Neural progenitor cell (in vitro differentiated cells): ENCODE measurements at regions not wholly inside any gene's neighbourhood (a gene's known extent, or its start where the extent isn't known, plus 50 kb on each side); places are given as distances from the start of the nearest gene placed in this dataset.

ENCODE experiments used
- DNase-seq: peaks from one replicate; pipeline ENCODE4 v3.0.0-alpha.2; 2016; ENCODE audit warnings: low spot score
- H2AFZ ChIP-seq: fragments of 200-600 bp; sonication (generic); replicated peaks from 2 replicates; pipeline ENCODE4 v1.6.1; 2016; ENCODE audit warnings: antibody characterized with exemption
- H3F3A ChIP-seq: fragments of 200-600 bp; sonication (generic); 2 replicates; pipeline ENCODE4 v1.6.1; 2016; ENCODE audit warnings: antibody characterized with exemption, low read depth
- H3K27ac ChIP-seq: fragments of 200-600 bp; sonication (generic); 2 replicates; pipeline ENCODE4 v1.5.1; 2016; ENCODE audit warnings: mild to moderate bottlenecking
- H3K27me3 ChIP-seq: fragments of 200-600 bp; sonication (generic); 2 replicates; pipeline ENCODE4 v1.6.1; 2016; ENCODE audit warnings: mild to moderate bottlenecking, moderate library complexity
- H3K36me3 ChIP-seq: fragments of 200-600 bp; sonication (generic); 2 replicates; pipeline ENCODE4 v1.5.1; 2016
- H3K4me1 ChIP-seq: fragments of 200-600 bp; sonication (generic); 2 replicates; pipeline ENCODE4 v1.6.1; 2016; ENCODE audit warnings: mixed run types
- H3K4me2 ChIP-seq: fragments of 200-600 bp; sonication (generic); 2 replicates; pipeline ENCODE4 v1.6.1; 2016
- H3K4me3 ChIP-seq: fragments of 200-600 bp; sonication (generic); 2 replicates; pipeline ENCODE4 v1.5.1; 2016
- H3K79me2 ChIP-seq: fragments of 200-600 bp; sonication (generic); 2 replicates; pipeline ENCODE4 v1.6.1; 2016; ENCODE audit warnings: low read depth
- H3K9ac ChIP-seq: fragments of 200-600 bp; sonication (generic); 2 replicates; pipeline ENCODE4 v1.6.1; 2016
- H3K9me3 ChIP-seq: fragments of 200-600 bp; sonication (generic); 2 replicates; pipeline ENCODE4 v1.5.1; 2016; ENCODE audit warnings: low read depth
- H4K20me1 ChIP-seq: fragments of 200-600 bp; sonication (generic); 2 replicates; pipeline ENCODE4 v1.6.1; 2016; ENCODE audit warnings: low read depth
- H3K27ac Mint-ChIP-seq: 3 replicates; pipeline ENCODE4 v1.8.0; 2021; ENCODE audit warnings: mixed read lengths
- H3K27me3 Mint-ChIP-seq: 2 replicates; pipeline ENCODE4 v1.8.0; 2022; ENCODE audit warnings: low read depth, mild to moderate bottlenecking, inconsistent platforms, moderate library complexity, mixed read lengths; ENCODE audit not compliant: insufficient read depth
- H3K36me3 Mint-ChIP-seq: 3 replicates; pipeline ENCODE4 v1.8.0; 2021; ENCODE audit warnings: mixed read lengths
- H3K4me1 Mint-ChIP-seq: 3 replicates; pipeline ENCODE4 v1.8.0; 2021; ENCODE audit warnings: mixed read lengths
- H3K4me3 Mint-ChIP-seq: 3 replicates; pipeline ENCODE4 v1.8.0; 2021; ENCODE audit warnings: mild to moderate bottlenecking, moderate library complexity, mixed read lengths
- H3K9me3 Mint-ChIP-seq: 3 replicates; pipeline ENCODE4 v1.8.0; 2020; ENCODE audit warnings: mixed read lengths
- CTCF ChIP-seq: fragments of 200-600 bp; sonication (generic); IDR thresholded peaks from 2 replicates; pipeline ENCODE4 v1.5.1; 2017; ENCODE audit warnings: antibody characterized with exemption, mild to moderate bottlenecking
- EZH2 ChIP-seq: fragments of 200-600 bp; sonication (generic); IDR thresholded peaks from 2 replicates; pipeline ENCODE4 v1.6.1; 2017; ENCODE audit warnings: antibody characterized with exemption, mild to moderate bottlenecking, moderate library complexity
- EZH2phosphoT487 ChIP-seq: fragments of 200-600 bp; sonication (generic); IDR thresholded peaks from 2 replicates; pipeline ENCODE4 v1.6.1; 2017; ENCODE audit warnings: antibody characterized with exemption

- no peak overlapping the region for H2AFZ ChIP-seq
- H3K9ac ChIP-seq = no peak overlapping the region
- no peaks in the 10 kb centered on the region for H4K20me1 ChIP-seq
- Mint-ChIP-seq H3K9me3 (no peaks in the 10 kb centered on the region), H3K4me1 (no peaks in the 10 kb centered on the region), H3K27me3 (no peaks in the 10 kb centered on the region), H3K4me3 (no peak overlapping the region), H3K36me3 (no peaks in the 10 kb centered on the region), H3K27ac (no peak overlapping the region)
- no peaks in the 10 kb centered on the region for H3K79me2 ChIP-seq
- no peak for DNase-seq
- H3K27me3 ChIP-seq = no peaks in the 10 kb centered on the region
- H3K4me1 ChIP-seq = no peaks in the 10 kb centered on the region
- no peak overlapping the region for H3K27ac ChIP-seq
- H3K9me3 ChIP-seq = no peaks in the 10 kb centered on the region
- H3K4me2 ChIP-seq = no peak overlapping the region
- no peak overlapping the region for H3K4me3 ChIP-seq
- no peaks in the 10 kb centered on the region for H3K36me3 ChIP-seq
- no peak for TF ChIP-seq EZH2phosphoT487
- no peak for TF ChIP-seq CTCF
- no peak for TF ChIP-seq EZH2
- no peaks in the 10 kb centered on the region for H3F3A ChIP-seq
These were observed 540.0 kb upstream of the ROBO1 start for GRCh38 chr3:80307844-80308243.

GRCh38 chr3:80297720-80298119 lies 529.9 kb upstream of the ROBO1 start:
- Histone ChIP-seq H4K20me1 (no peaks in the 10 kb centered on the region), H3K36me3 (no peaks in the 10 kb centered on the region), H3K27me3 (no peaks in the 10 kb centered on the region), H3K4me3 (no peak overlapping the region), H3K4me2 (no peak overlapping the region), H3K9ac (no peak overlapping the region), H3K9me3 (no peaks in the 10 kb centered on the region), H3K27ac (no peak overlapping the region), H3K4me1 (no peaks in the 10 kb centered on the region), H3F3A (no peaks in the 10 kb centered on the region), H2AFZ (no peak overlapping the region), H3K79me2 (no peaks in the 10 kb centered on the region)
- H3K27ac Mint-ChIP-seq = no peak overlapping the region
- TF ChIP-seq EZH2 = no peak
- TF ChIP-seq CTCF = no peak
- TF ChIP-seq EZH2phosphoT487 = no peak
- H3K36me3 Mint-ChIP-seq = no peaks in the 10 kb centered on the region
- no peak for DNase-seq
- H3K27me3 Mint-ChIP-seq = no peaks in the 10 kb centered on the region
- H3K9me3 Mint-ChIP-seq = no peaks in the 10 kb centered on the region
- no peaks in the 10 kb centered on the region for H3K4me1 Mint-ChIP-seq
- H3K4me3 Mint-ChIP-seq = no peak overlapping the region

GRCh38 chr3:80285388-80285787 lies 517.6 kb upstream of the ROBO1 start:
- peak overlapping the region; percentile 76 for H2AFZ ChIP-seq
- Mint-ChIP-seq H3K4me1 (peaks cover 5% of the 10 kb centered on the region), H3K36me3 (no peaks in the 10 kb centered on the region), H3K27ac (no peak overlapping the region), H3K27me3 (no peaks in the 10 kb centered on the region), H3K4me3 (no peak overlapping the region), H3K9me3 (no peaks in the 10 kb centered on the region)
- H3K4me3 ChIP-seq = no peak overlapping the region
- no peaks in the 10 kb centered on the region for H3K79me2 ChIP-seq
- no peak overlapping the region for H3K9ac ChIP-seq
- H3K4me2 ChIP-seq = peak overlapping the region; percentile 5
- peak; percentile 4 for DNase-seq
- H3K36me3 ChIP-seq = no peaks in the 10 kb centered on the region
- H3K27ac ChIP-seq = no peak overlapping the region
- no peaks in the 10 kb centered on the region for H3K27me3 ChIP-seq
- TF ChIP-seq CTCF = no peak
- TF ChIP-seq EZH2phosphoT487 = no peak
- no peak for TF ChIP-seq EZH2
- H4K20me1 ChIP-seq = no peaks in the 10 kb centered on the region
- H3K9me3 ChIP-seq = no peaks in the 10 kb centered on the region
- no peaks in the 10 kb centered on the region for H3F3A ChIP-seq
- H3K4me1 ChIP-seq = peaks cover 7% of the 10 kb centered on the region
